Neural crest cell (in vitro differentiated cells): ENCODE measurements at regions not wholly inside any gene's neighbourhood (a gene's known extent, or its start where the extent isn't known, plus 50 kb on each side); places are given as distances from the start of the nearest gene placed in this dataset.

Experiments used
- DNase-seq: peaks from one replicate; pipeline ENCODE4 v3.0.0; 2021; ENCODE audit warnings: low read depth, mixed read lengths, low spot score
- H3K27ac Mint-ChIP-seq: one replicate; pipeline ENCODE4 v1.8.0; 2021; ENCODE audit warnings: mild to moderate bottlenecking, mixed read lengths; ENCODE audit not compliant: unreplicated experiment
- H3K27me3 Mint-ChIP-seq: 2 replicates; pipeline ENCODE4 v1.8.0; 2021; ENCODE audit warnings: low read depth, mild to moderate bottlenecking, mixed read lengths
- H3K36me3 Mint-ChIP-seq: 2 replicates; pipeline ENCODE4 v1.8.0; 2021; ENCODE audit warnings: low read depth, mild to moderate bottlenecking, mixed read lengths
- H3K4me1 Mint-ChIP-seq: 2 replicates; pipeline ENCODE4 v1.8.0; 2021; ENCODE audit warnings: mixed read lengths
- H3K4me3 Mint-ChIP-seq: one replicate; pipeline ENCODE4 v1.8.0; 2021; ENCODE audit warnings: mild to moderate bottlenecking, mixed read lengths
- H3K9me3 Mint-ChIP-seq: 2 replicates; pipeline ENCODE4 v1.8.0; 2021; ENCODE audit warnings: mixed read lengths
- CTCF ChIP-seq: fragments of 200-600 bp; sonication (generic); conservative IDR thresholded peaks from 2 replicates; pipeline ENCODE4 v1.5.0; 2021; ENCODE audit warnings: antibody characterized with exemption, mild to moderate bottlenecking

GRCh38 chr9:115263371-115264075, 145.6 kb upstream of the TNC start:
- Mint-ChIP-seq H3K9me3 (peaks cover 6% of the 10 kb centered on the region), H3K4me3 (no peak overlapping the region), H3K27ac (no peak overlapping the region), H3K4me1 (no peaks in the 10 kb centered on the region), H3K27me3 (peaks cover 13% of the 10 kb centered on the region), H3K36me3 (no peaks in the 10 kb centered on the region)
- TF ChIP-seq CTCF: no peak
- no peak for DNase-seq

DNA sequence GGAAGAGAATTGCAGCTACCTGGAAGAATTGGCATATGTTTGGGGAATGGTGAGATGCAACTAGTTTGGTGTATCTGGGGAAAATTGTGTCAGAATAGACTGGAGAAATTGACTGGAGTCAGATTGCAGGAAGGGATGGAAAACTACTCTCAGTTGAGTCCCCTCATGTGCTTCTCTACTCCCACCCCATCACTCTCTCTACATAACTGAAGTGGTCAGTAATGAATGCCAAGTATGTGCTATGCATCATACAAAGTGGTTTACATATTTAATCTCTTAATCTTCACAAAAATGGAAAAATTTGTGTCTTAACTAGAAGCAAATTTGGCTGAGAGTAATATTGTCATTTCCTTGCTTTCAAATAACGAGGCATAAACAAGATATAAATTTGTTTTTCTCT, 146.4 kb upstream of the TNC start:
- Mint-ChIP-seq H3K9me3 (peaks cover 4% of the 10 kb centered on the region), H3K27ac (no peak overlapping the region), H3K4me1 (no peaks in the 10 kb centered on the region), H3K4me3 (no peak overlapping the region), H3K36me3 (no peaks in the 10 kb centered on the region), H3K27me3 (peaks cover 13% of the 10 kb centered on the region)
- DNase-seq: no peak
- TF ChIP-seq CTCF: no peak

DNA sequence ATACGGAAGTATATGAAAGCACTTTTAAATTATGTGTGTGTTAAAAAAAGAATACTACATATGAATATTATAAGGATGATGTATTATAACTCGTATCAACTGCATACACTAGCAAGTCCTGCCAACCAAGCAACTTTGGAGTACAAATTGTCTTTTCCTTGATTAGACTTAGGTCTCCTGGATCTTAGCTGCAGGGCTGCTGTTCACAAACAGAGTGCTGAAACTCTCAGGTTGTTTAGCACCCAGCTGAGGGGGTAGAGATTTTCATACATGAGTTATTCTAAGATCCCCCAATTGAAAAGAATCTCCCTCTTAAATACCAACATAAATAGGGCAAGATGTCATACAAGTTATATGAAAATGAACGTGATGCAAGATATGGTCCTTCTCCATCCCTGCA, 149.8 kb upstream of the TNC start:
- no peak overlapping the region for H3K4me3 Mint-ChIP-seq
- no peak for TF ChIP-seq CTCF
- H3K27me3 Mint-ChIP-seq: peaks cover 19% of the 10 kb centered on the region
- no peak for DNase-seq
- no peaks in the 10 kb centered on the region for H3K36me3 Mint-ChIP-seq
- peaks cover 4% of the 10 kb centered on the region for H3K9me3 Mint-ChIP-seq
- no peaks in the 10 kb centered on the region for H3K4me1 Mint-ChIP-seq
- no peak overlapping the region for H3K27ac Mint-ChIP-seq

- no peak overlapping the region for H3K27ac Mint-ChIP-seq
- H3K4me3 Mint-ChIP-seq: no peak overlapping the region
- no peak for DNase-seq
- no peaks in the 10 kb centered on the region for H3K36me3 Mint-ChIP-seq
- H3K9me3 Mint-ChIP-seq: peaks cover 3% of the 10 kb centered on the region
- TF ChIP-seq CTCF: no peak
- H3K27me3 Mint-ChIP-seq: peaks cover 2% of the 10 kb centered on the region
- no peaks in the 10 kb centered on the region for H3K4me1 Mint-ChIP-seq
Observed at GRCh38 chr9:115275753-115276152, 157.8 kb upstream of the TNC start.

DNA sequence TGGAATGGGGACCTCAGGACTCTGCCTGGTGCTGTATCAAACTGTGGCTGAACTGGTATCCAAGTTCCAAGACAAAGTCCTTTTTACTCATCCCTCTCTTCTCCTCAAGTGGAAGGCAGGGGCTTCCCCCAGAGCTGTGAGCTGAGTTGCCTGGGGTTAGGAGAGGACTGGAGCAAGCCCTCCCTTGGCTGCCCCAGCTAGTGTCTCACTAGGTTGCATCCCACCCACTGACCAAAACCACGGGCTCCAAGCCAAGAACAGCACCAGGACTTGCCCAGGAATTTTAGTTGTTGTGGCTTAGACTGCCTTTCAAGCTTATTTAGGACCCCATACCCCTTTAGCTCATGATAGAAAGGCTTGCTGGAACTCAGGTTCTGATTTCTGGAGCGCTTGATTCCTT, 158.7 kb upstream of the TNC start:
- Mint-ChIP-seq H3K4me3 (no peak overlapping the region), H3K4me1 (no peaks in the 10 kb centered on the region), H3K27ac (no peak overlapping the region), H3K9me3 (peaks cover 3% of the 10 kb centered on the region), H3K36me3 (no peaks in the 10 kb centered on the region), H3K27me3 (no peaks in the 10 kb centered on the region)
- TF ChIP-seq CTCF: no peak
- DNase-seq: no peak
